A549 (cell line): ENCODE measurements at regions not wholly inside any gene's neighbourhood (a gene's known extent, or its start where the extent isn't known, plus 50 kb on each side); places are given as distances from the start of the nearest gene placed in this dataset.

Experiments
- ATAC-seq, 2 experiments: fragments of 200-7000 bp in 1 of 2; fragments of >200 bp in 1 of 2; cut with Nextera tagmentation in 1 of 2; cut with Tn5 transposase in 1 of 2; 3 replicates each; pipeline versions ENCODE4 v1.8.0 to v1.9.1; 2018 to 2020; ENCODE audit warnings: mild to moderate bottlenecking in 1 of 2, moderate library complexity in 1 of 2
- CTCF ChIA-PET: fragments of 300-600 bp; sonication (Branson Sonifier 250); formaldehyde crosslinking; extraction: SDS; loops from one replicate; lab custom pipeline; 2021; ENCODE audit warnings: antibody characterized with exemption, inconsistent platforms; lab: Yijun Ruan, JAX
- POLR2A ChIA-PET: fragments of 350-600 bp; formaldehyde crosslinking; extraction: SDS; loops from one replicate; lab custom pipeline; 2021; ENCODE audit warnings: antibody characterized with exemption, inconsistent platforms; lab: Yijun Ruan, JAX
- DNase-seq, 2 experiments: peaks; one replicate each; pipeline versions ENCODE4 v3.0.0 to v3.0.0-alpha.2; 2011 to 2016; ENCODE audit warnings: low read depth in 1 of 2, low spot score in 1 of 2
- FAIRE-seq: peaks from 2 replicates; lab custom pipeline; 2011; peaks lifted over from hg19 to GRCh38; lab: Jason Lieb, UNC
- H3K27ac ChIP-seq, 2 experiments: fragments of >200 bp; sonication (Bioruptor Twin); formaldehyde crosslinking; 3 replicates each; pipeline ENCODE4 v1.5.1; 2016 to 2017
- H3K4me1 ChIP-seq: fragments of >200 bp; sonication (Bioruptor Twin); formaldehyde crosslinking; 3 replicates; pipeline ENCODE4 v1.6.1; 2016
- H3K4me2 ChIP-seq: fragments of >200 bp; sonication (Bioruptor Twin); formaldehyde crosslinking; 3 replicates; pipeline ENCODE4 v1.6.1; 2016
- H3K4me3 ChIP-seq: fragments of >200 bp; sonication (Bioruptor Twin); formaldehyde crosslinking; 3 replicates; pipeline ENCODE4 v1.5.1; 2016
- H3K9me3 ChIP-seq: fragments of >200 bp; sonication (Bioruptor Twin); formaldehyde crosslinking; 3 replicates; pipeline ENCODE4 v1.6.1; 2016
- GATA3 ChIP-seq: IDR thresholded peaks from 2 replicates; pipeline ENCODE4 v1.6.1; 2012; ENCODE audit warnings: borderline replicate concordance
- HDAC2 ChIP-seq: fragments of 200-600 bp; sonication (generic); IDR thresholded peaks from 2 replicates; pipeline ENCODE4 v1.6.1; 2016
- HOXA7 ChIP-seq: fragments of 250-450 bp; sonication (Bioruptor Pico); IDR thresholded peaks from 2 replicates; pipeline ENCODE4 v1.5.0; 2020; ENCODE audit warnings: mild to moderate bottlenecking, moderate library complexity
- JUN ChIP-seq, 2 experiments: fragments of >200 bp; sonication (Bioruptor Twin); formaldehyde crosslinking; IDR thresholded peaks; 2 replicates in 1 of 2; 3 replicates in 1 of 2; pipeline ENCODE4 v1.6.1; 2016 to 2017
- JUNB ChIP-seq: fragments of >200 bp; sonication (Bioruptor Twin); formaldehyde crosslinking; IDR thresholded peaks from 2 replicates; pipeline ENCODE4 v1.6.1; 2016
- KDM1A ChIP-seq: fragments of 200-600 bp; sonication (generic); IDR thresholded peaks from 2 replicates; pipeline ENCODE4 v1.6.1; 2016; ENCODE audit warnings: low read depth, mild to moderate bottlenecking
- MAFK ChIP-seq: fragments of 450-650 bp; IDR thresholded peaks from 2 replicates; pipeline ENCODE4 v1.6.1; 2014; ENCODE audit not compliant: partially characterized antibody
- MAZ ChIP-seq: fragments of 150-350 bp; IDR thresholded peaks from 2 replicates; pipeline ENCODE4 v1.6.1; 2014; ENCODE audit warnings: antibody characterized with exemption, low read depth, low read length, borderline replicate concordance
- SMC3 ChIP-seq: fragments of >200 bp; sonication (Bioruptor Twin); formaldehyde crosslinking; IDR thresholded peaks from 3 replicates; pipeline ENCODE4 v1.6.1; 2018; ENCODE audit warnings: inconsistent platforms
- SREBF2 ChIP-seq: fragments of 450-650 bp; IDR thresholded peaks from 2 replicates; pipeline ENCODE4 v1.6.1; 2014; ENCODE audit warnings: mild to moderate bottlenecking, moderate library complexity
- ZC3H11A ChIP-seq: fragments of 450-650 bp; IDR thresholded peaks from 2 replicates; pipeline ENCODE4 v1.6.1; 2014; ENCODE audit warnings: antibody characterized with exemption, mild to moderate bottlenecking
- ZFP36 ChIP-seq: fragments of 450-650 bp; IDR thresholded peaks from 2 replicates; pipeline ENCODE4 v1.6.1; 2014; ENCODE audit warnings: borderline replicate concordance; ENCODE audit not compliant: partially characterized antibody
- ZSCAN20 ChIP-seq: fragments of 250-450 bp; sonication (Bioruptor Pico); IDR thresholded peaks from 2 replicates; pipeline ENCODE4 v1.8.0; 2022; ENCODE audit warnings: mild to moderate bottlenecking, moderate library complexity
- WGBS: methylation state at CpG from one replicate; pipeline ENCODE4 v1.1.6; 2017; ENCODE audit errors: missing lambda C conversion rate; 5-methylcytosine and 5-hydroxymethylcytosine counted together
- TF ChIP-seq, protein P1 (sequence below): IDR thresholded peaks from 2 replicates; pipeline ENCODE4 v1.6.1; 2012
- TF ChIP-seq, protein P2 (sequence below): fragments of 250-450 bp; sonication (Bioruptor Pico); IDR thresholded peaks from 2 replicates; pipeline ENCODE4 v1.5.0; 2021; ENCODE audit warnings: mild to moderate bottlenecking, moderate library complexity, borderline replicate concordance
- TF ChIP-seq, protein P3 (sequence below): fragments of 250-450 bp; sonication (Bioruptor Pico); IDR thresholded peaks from 2 replicates; pipeline ENCODE4 v1.5.0; 2020; ENCODE audit warnings: low read depth, mild to moderate bottlenecking, moderate library complexity
- TF ChIP-seq, protein P4 (sequence below): fragments of 150-350 bp; IDR thresholded peaks from 2 replicates; pipeline ENCODE4 v1.6.1; 2014; ENCODE audit warnings: low read depth, mild to moderate bottlenecking, low read length
- TF ChIP-seq, protein P5 (sequence below): IDR thresholded peaks from 2 replicates; pipeline ENCODE4 v1.6.1; 2012
- TF ChIP-seq, protein P6 (sequence below): fragments of 450-650 bp; IDR thresholded peaks from 2 replicates; pipeline ENCODE4 v1.6.1; 2014; ENCODE audit warnings: antibody characterized with exemption
- TF ChIP-seq, protein P7 (sequence below): IDR thresholded peaks from 2 replicates; pipeline ENCODE4 v1.6.1; 2012; ENCODE audit warnings: low read depth, borderline replicate concordance

DNA sequence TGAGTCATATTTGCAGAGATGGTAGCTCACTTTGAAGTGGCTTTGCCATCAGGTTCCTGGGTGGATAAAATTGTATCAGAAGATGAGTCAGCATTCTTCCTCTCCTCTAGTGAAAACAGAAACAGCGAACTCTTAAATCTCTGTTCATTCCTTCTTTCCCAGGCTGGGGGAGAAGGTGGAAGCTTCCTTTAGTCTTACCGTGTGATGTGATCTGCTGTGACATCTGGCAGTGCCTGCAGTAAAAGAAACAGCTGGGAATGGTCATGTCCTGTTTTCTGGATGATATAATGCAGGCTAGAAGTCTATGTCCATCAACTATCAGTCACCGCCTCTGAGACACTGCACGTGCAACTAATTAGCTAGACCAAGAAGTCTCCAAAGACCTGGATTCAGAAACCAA, 171.6 kb downstream of the VAPA start:
- no peak overlapping the region for H3K4me2 ChIP-seq

DNA sequence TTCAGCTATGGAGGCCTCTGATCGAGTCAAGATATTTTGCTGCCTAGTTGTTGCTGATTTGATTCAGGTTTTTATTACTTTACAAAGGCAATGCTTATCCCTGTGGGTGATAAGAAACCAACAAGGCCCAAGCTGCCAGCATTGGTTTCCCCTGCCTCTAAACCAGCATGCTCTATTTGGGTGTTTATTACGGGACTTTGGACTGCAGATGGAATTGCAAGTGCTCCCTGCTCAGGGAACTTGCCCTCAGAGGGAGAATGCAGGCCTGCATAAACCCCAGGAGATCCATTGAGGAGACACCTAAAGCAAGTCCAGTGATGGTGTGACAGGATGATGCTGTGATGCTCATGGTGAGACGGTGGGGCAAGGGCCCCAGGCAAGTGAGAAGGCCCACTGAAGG, 172.1 kb downstream of the VAPA start:
- no peak for ATAC-seq
- Histone ChIP-seq H3K9me3 (0 out of 3 replicates have a peak, but pooled peaks cover 6% of the 10 kb centered on the region), H3K4me3 (no peak overlapping the region), H3K4me1 (peaks cover 12% of the 10 kb centered on the region; the same call in 2 of the 3 replicates), H3K4me2 (peak overlapping the region; percentile 19; the same call in 1 of the 3 replicates), H3K27ac (no peak overlapping the region)
- ChIA-PET CTCF (interaction anchor here (1.3 kb wide), 1 partner anchor 8 kb away, joined by 3 read pairs; no protein-coding TSS in a partner anchor), POLR2A (no interaction called here)
- no peak for FAIRE-seq
- 61% methylated on average over 3 of the region's 3 CpGs for WGBS
- no peak for DNase-seq
- TF ChIP-seq GATA3 (no peak), SMC3 (no peak), ZFP36 (no peak), ZSCAN20 (CRISPR knock-in tag) (no peak), HOXA7 (CRISPR knock-in tag) (no peak)
- TF ChIP-seq, protein P1, sequence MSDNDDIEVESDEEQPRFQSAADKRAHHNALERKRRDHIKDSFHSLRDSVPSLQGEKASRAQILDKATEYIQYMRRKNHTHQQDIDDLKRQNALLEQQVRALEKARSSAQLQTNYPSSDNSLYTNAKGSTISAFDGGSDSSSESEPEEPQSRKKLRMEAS: no peak
- TF ChIP-seq, protein P2, sequence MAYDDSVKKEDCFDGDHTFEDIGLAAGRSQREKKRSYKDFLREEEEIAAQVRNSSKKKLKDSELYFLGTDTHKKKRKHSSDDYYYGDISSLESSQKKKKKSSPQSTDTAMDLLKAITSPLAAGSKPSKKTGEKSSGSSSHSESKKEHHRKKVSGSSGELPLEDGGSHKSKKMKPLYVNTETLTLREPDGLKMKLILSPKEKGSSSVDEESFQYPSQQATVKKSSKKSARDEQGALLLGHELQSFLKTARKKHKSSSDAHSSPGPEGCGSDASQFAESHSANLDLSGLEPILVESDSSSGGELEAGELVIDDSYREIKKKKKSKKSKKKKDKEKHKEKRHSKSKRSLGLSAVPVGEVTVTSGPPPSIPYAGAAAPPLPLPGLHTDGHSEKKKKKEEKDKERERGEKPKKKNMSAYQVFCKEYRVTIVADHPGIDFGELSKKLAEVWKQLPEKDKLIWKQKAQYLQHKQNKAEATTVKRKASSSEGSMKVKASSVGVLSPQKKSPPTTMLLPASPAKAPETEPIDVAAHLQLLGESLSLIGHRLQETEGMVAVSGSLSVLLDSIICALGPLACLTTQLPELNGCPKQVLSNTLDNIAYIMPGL (CRISPR knock-in tag): no peak
- TF ChIP-seq, protein P3, sequence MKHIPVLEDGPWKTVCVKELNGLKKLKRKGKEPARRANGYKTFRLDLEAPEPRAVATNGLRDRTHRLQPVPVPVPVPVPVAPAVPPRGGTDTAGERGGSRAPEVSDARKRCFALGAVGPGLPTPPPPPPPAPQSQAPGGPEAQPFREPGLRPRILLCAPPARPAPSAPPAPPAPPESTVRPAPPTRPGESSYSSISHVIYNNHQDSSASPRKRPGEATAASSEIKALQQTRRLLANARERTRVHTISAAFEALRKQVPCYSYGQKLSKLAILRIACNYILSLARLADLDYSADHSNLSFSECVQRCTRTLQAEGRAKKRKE (CRISPR knock-in tag): no peak
- TF ChIP-seq, protein P4, sequence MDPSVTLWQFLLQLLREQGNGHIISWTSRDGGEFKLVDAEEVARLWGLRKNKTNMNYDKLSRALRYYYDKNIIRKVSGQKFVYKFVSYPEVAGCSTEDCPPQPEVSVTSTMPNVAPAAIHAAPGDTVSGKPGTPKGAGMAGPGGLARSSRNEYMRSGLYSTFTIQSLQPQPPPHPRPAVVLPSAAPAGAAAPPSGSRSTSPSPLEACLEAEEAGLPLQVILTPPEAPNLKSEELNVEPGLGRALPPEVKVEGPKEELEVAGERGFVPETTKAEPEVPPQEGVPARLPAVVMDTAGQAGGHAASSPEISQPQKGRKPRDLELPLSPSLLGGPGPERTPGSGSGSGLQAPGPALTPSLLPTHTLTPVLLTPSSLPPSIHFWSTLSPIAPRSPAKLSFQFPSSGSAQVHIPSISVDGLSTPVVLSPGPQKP: no peak

More for the DNA sequence above, 171.6 kb downstream of the VAPA start:
- Histone ChIP-seq H3K27ac (no peak overlapping the region), H3K4me3 (no peak overlapping the region), H3K4me1 (peaks cover 12% of the 10 kb centered on the region; the same call in 2 of the 3 replicates), H3K9me3 (0 out of 3 replicates have a peak, but pooled peaks cover 6% of the 10 kb centered on the region)
- no peak for ATAC-seq
- no peak for FAIRE-seq
- ChIA-PET POLR2A (no interaction called here), CTCF (interaction anchor here (1.3 kb wide), 1 partner anchor 9 kb away, joined by 3 read pairs; no protein-coding TSS in a partner anchor)
- no peak for TF ChIP-seq SREBF2
- peak; percentile 72 for TF ChIP-seq MAFK
- no peak for DNase-seq
- WGBS: 71% methylated on average over 3 of the region's 4 CpGs

DNA sequence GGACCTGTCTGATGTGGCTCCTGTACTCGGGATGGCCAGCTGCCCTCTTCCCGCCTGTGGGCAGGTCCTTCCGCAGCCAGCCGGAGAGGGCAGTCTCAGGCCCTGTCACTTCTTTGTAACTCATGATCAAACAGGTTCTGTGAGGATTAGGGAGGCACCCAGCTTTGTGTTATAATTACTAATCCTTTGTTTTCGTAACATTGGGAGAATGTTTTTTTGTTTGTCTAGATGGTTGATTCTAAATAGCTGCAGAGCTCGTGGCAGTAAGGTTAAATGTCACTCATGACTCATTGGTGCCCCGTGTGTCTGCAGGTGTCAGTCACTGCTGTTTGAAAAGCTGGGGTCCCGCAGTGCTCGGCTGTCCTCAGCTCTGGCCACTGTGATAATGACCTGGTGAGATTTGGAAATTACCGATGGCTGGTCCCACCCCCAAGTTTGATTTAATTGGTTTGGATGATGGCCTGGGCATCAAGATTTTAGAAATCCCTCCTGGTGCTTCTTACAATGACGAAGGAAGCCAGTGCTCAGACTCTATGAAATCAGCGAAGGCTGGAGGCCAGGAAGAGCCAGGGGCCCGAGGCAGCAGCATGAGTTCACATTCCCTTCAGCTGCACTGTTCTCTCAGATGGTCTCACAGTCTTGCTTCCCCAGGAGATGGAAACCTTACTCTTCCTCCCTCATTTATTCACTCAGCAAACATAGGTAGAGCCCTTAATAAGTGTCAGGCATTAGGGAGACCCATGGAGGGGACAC, 172.8 kb downstream of the VAPA start:
- no peak for FAIRE-seq
- H3K4me1 ChIP-seq: peaks cover 12% of the 10 kb centered on the region; the same call in 2 of the 3 replicates
- ChIA-PET POLR2A (no interaction called here), CTCF (no interaction called here)
- DNase-seq: no peak
- H3K4me3 ChIP-seq: no peak overlapping the region
- H3K27ac ChIP-seq: no peak overlapping the region
- no peak for ATAC-seq
- WGBS: 40% methylated on average over 13 of the region's 13 CpGs
- 0 out of 3 replicates have a peak, but pooled peaks cover 6% of the 10 kb centered on the region for H3K9me3 ChIP-seq
- peak overlapping the region; percentile 19; the same call in 1 of the 3 replicates for H3K4me2 ChIP-seq
- TF ChIP-seq, protein P2 (CRISPR knock-in tag): no peak
- TF ChIP-seq KDM1A: no peak
- TF ChIP-seq, protein P5, sequence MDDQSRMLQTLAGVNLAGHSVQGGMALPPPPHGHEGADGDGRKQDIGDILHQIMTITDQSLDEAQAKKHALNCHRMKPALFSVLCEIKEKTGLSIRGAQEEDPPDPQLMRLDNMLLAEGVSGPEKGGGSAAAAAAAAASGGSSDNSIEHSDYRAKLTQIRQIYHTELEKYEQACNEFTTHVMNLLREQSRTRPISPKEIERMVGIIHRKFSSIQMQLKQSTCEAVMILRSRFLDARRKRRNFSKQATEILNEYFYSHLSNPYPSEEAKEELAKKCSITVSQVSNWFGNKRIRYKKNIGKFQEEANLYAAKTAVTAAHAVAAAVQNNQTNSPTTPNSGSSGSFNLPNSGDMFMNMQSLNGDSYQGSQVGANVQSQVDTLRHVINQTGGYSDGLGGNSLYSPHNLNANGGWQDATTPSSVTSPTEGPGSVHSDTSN: no peak
- TF ChIP-seq HDAC2: no peak
- no peak for TF ChIP-seq JUNB
- no peak for TF ChIP-seq MAZ
- TF ChIP-seq, protein P6, sequence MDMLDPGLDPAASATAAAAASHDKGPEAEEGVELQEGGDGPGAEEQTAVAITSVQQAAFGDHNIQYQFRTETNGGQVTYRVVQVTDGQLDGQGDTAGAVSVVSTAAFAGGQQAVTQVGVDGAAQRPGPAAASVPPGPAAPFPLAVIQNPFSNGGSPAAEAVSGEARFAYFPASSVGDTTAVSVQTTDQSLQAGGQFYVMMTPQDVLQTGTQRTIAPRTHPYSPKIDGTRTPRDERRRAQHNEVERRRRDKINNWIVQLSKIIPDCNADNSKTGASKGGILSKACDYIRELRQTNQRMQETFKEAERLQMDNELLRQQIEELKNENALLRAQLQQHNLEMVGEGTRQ: no peak
- TF ChIP-seq, protein P7, sequence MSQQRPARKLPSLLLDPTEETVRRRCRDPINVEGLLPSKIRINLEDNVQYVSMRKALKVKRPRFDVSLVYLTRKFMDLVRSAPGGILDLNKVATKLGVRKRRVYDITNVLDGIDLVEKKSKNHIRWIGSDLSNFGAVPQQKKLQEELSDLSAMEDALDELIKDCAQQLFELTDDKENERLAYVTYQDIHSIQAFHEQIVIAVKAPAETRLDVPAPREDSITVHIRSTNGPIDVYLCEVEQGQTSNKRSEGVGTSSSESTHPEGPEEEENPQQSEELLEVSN: no peak
- TF ChIP-seq JUN (IDR thresholded peaks at IDR 0.05): no peak
- no peak for TF ChIP-seq ZC3H11A
- TF ChIP-seq ZSCAN20 (CRISPR knock-in tag): no peak
- TF ChIP-seq SREBF2: no peak
- TF ChIP-seq, protein P3 (CRISPR knock-in tag): no peak
